NCI-H774 (cell line): ENCODE measurements at regions not wholly inside any gene's neighbourhood (a gene's known extent, or its start where the extent isn't known, plus 50 kb on each side); places are given as distances from the start of the nearest gene placed in this dataset.
"Not testable (repeated sequence)": the region's sequence is repeated elsewhere in the genome, so short reads cannot be mapped to it uniquely, and the experiment has no call there.

ENCODE experiments used
- DNase-seq: peaks from one replicate; lab custom pipeline; 2025; lab: John Stamatoyannopoulos, UW

DNA sequence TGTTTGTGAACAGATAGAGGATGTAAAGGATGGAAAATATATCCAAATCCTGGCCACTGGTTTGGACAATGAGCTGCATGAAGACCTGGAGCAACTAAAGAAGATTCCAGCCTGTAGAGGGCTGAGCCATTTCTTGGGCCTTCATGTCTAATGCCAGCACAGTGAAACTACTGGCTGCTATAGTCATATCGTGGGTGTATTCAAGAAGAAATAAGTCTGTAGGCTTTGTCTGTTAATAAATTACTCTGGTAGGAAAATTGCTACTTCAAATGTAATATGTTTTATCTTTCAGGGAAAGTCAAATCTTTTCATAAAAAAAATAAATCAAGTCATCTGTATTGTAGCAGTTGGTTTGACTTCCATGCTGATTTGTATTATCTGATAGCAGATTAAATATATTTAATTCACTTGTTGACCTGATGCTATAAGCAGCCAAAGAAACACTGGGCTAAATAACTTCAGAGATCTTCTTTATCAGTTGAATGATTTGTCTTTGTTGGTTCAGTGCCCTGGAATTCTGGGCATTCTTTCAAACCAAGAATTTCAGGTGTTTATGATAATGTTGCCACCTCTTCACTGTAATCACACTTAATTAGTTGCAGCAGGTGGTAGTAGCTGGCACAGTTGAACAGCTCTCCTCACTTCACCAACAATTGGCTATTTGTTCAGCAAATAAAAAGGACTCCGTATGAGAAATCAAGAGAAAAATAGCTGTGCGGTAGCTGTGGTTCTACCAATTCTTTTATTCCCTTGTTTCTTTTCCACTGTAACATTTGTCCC is 1109.5 kb downstream of the NSUN3 start:
- DNase-seq: peak; percentile 76

DNA sequence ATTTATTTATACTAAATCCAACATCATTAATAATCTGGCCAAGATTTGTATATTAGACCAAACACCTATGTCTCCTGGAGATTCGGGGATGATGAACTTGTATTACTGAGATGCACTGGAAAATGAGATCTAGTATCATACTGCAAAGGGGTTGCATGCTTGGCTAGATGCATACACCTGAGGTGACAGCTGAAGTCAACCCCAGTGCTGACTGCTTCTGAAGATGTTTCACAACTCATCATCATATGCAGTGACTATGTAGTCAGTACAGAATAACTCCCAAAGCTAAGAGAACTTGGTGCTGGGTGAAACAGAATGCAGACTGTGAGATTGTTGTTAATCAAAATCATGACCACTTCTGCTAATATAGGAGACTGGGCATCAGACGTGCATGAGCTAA is 1114.2 kb downstream of the NSUN3 start:
- DNase-seq: no peak

DNA sequence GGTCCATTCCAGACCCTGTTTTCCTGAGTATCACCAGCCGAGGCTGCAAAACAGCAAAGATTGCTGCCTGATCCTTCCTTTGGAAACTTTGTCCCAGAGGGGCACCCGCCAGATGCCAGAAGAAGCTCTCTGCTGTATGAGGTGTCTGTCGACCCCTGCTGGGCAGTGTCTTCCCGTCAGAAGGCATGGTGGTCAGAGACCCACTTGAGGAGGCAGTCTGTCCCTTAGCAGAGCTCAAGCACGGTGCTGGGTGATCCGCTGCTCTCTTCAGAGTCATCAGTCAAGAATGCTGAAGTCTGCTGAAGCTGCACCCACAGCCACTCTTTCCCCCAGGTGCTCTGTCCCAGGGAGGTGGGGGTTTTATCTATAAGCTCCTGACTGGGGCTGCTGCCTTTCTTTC is 1121.2 kb downstream of the NSUN3 start:
- DNase-seq: no peak

- DNase-seq: no peak
Measured at GRCh38 chr3:95189348-95189747, 1126.5 kb downstream of the NSUN3 start.

DNA sequence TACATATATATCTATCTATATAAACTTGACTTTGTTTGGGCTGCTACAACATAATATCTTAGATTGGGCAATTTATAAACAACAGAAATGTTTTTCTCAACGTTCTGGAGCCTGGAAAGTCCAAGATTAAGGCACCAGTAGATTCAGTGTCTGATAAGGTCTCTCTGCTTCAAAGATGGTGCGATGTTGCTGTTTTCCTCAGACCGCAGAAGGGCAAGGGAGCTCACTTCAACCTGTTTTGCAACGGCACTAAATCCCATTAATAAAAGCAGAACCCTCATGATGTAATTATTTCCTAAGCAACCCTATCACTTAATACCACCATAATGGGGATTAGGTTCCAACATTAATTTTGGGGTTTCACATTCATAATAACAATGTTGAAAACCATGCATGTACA is 1134.8 kb downstream of the NSUN3 start:
- DNase-seq: no peak

DNA sequence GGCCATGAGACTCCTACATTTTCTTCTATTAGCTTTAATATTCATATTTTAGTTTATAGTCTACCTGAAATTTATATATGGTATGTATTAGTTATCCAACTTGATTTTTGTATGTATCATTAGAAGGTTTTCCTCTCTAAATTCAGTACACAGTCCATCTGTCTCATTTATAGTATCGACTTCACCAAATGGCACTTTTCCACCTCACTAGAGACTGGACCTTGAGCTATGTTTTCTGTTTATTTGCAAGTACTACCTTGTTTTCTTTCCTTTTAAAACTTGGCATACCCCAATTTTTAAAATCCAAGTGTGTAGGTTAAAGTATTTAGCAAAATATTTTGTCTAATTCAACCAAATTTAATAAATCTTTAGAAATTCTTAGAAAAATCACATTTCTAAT is 1137.5 kb downstream of the NSUN3 start:
- DNase-seq: no peak

- DNase-seq: no peak
Measured at GRCh38 chr3:95210878-95211277, 1148.0 kb downstream of the NSUN3 start.

- DNase-seq: no peak
Measured at GRCh38 chr3:95212117-95212516, 1149.3 kb downstream of the NSUN3 start.

DNA sequence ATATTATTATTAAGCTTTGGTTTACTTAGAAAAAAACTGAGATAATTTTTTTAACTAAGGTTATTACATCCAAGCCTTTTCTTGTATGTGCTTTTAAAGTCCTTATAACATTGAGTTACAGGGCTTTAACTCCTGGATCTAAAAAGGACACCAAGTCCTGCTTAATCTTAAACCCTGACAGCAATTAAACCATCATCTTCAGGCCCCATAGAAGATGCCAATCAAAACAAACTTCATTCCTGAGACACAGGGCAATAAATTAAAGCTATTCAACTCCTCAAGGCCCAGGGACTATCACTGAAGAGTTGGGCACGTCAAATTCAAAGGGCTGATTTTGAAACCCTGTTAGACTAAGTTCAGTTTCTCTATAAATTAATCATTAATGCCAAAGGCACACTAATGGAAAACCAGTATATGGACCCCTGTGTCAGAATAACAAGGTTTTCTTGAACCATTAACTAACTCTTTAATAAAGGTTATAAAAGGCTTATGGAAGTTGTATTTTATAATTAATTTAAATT is 1152.6 kb downstream of the NSUN3 start:
- no peak for DNase-seq

- DNase-seq: no peak
Measured at GRCh38 chr3:95217661-95218060, 1154.8 kb downstream of the NSUN3 start.

GRCh38 chr3:95218484-95218883 is 1155.6 kb downstream of the NSUN3 start:
- no peak for DNase-seq

DNA sequence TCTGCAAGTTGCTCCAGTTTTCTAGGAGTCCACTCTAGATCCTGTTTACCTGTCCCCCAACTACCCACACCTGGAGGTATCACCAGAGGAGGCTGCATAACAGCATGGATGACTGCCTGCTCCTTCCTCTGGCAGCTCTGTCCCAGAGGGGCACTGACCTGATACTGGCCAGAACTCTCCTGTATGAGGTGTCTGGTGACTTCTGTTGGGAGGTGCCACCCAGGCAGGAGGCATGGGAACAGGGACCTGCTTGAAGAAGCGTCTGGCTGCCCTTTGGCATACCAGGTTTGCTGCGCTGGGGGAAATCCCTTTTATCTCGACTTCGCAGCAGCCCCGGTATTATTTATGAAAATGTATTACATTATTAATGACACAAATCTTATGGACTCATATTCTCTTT is 1163.6 kb downstream of the NSUN3 start:
- no peak for DNase-seq

DNA sequence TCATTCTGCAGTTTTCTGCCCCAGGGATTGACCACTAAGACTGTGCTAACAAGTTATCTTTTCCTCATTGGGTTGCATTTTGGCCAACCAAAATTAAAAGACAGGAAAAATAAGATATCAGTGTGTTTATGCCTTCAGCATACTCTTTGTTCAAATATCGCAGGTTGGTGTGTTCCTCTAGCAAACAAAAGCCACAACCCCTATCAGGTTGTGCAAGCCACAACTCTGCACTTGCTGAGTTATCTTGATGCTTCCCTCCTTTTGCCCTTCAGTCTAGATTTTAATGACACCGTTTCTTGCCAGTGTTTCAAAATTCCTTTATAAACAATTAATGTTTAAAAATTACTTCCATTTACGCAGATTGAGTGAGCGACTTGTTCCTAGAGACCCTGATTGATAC is 1164.2 kb downstream of the NSUN3 start:
- DNase-seq: no peak

DNA sequence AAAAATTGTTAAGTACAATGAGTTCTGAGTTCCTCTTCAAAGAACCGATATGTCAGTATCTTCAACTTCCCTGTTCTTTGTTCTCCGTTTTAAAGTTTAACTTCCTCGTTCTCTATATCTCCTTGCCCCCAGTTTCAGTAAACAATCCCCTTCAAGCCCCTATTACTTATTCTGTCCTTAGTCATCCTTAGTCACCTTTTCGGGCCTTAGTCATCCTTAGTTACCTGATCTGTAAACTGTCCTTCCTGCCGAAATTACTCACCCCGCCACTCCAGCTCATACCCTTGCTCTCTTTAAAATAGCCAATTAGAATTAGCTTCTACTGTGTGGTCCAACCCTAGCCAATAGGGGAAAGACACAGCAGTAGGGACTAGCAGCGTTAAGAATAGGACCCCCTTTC is 1165.6 kb downstream of the NSUN3 start:
- DNase-seq: no peak

- no peak for DNase-seq
Measured at GRCh38 chr3:95235916-95236315, 1173.1 kb downstream of the NSUN3 start.

GRCh38 chr3:95237783-95238182 is 1174.9 kb downstream of the NSUN3 start:
- no peak for DNase-seq

DNA sequence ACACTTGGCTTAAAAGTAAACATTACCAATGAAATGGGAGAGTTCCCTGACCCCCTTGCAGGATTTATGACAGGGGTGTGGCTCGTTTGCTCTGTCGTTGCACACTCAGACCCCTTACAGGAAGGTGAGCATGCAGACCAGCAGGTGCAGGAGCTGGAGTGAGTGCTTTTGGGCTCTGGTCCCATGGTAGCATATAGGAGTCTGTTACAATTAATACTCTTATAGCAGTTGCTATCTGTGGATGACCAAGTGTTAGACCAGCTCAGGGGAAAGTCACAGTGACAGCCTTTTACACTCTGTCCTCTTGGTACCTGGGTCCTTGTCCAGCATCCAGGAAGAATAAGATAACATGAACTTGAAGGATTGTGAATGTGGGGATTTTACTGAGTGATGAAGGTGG is 1177.5 kb downstream of the NSUN3 start:
- no peak for DNase-seq

GRCh38 chr3:95241256-95241655 is 1178.4 kb downstream of the NSUN3 start:
- not testable (repeated sequence) for DNase-seq

GRCh38 chr3:95246413-95246812 is 1183.6 kb downstream of the NSUN3 start:
- no peak for DNase-seq

- no peak for DNase-seq
Measured at GRCh38 chr3:95254061-95254460, 1191.2 kb downstream of the NSUN3 start.

DNA sequence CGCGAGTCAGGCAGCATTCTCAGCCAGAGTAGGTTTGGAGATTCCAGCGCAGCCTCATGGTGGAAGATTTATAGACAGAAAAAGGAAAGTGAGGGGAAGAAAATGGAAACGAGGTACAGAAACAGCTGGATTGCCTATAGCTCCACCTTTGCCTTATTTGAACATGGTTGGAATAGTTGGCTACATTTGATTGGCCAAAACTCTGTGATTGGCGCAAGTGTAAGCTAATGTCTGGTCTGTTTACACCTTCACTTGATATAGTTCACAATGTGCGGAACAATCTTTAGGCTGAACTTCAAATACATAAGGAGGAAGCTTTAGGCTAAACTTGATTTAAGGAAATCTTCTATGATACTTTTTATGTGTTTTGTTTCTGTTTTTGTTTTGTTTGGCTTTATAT is 1191.9 kb downstream of the NSUN3 start:
- no peak for DNase-seq

- no peak for DNase-seq
Measured at GRCh38 chr3:95265129-95265528, 1202.3 kb downstream of the NSUN3 start.

DNA sequence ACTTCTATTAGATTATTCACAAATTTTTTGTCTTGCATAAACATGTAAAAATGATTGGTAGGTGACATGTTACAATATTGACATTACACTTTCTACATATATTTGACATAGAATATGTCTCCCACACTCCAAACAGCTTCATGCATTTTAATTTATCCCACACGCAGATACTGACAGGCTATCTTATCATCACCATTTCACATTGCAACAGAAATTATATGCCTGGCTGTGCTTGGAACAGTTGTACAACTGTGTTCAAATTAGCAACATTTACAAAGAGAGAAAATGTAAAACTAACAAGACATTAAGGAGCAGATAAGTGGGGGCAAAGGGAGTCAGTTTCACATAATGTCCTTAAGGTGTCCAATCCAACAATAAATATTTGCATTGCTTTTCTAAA is 1208.5 kb downstream of the NSUN3 start:
- no peak for DNase-seq

GRCh38 chr3:95272166-95272565 is 1209.3 kb downstream of the NSUN3 start:
- no peak for DNase-seq
